ENCODE measurements at regions not wholly inside any gene's neighbourhood (a gene's known extent, or its start where the extent isn't known, plus 50 kb on each side); places are given as distances from the start of the nearest gene placed in this dataset.

DNA sequence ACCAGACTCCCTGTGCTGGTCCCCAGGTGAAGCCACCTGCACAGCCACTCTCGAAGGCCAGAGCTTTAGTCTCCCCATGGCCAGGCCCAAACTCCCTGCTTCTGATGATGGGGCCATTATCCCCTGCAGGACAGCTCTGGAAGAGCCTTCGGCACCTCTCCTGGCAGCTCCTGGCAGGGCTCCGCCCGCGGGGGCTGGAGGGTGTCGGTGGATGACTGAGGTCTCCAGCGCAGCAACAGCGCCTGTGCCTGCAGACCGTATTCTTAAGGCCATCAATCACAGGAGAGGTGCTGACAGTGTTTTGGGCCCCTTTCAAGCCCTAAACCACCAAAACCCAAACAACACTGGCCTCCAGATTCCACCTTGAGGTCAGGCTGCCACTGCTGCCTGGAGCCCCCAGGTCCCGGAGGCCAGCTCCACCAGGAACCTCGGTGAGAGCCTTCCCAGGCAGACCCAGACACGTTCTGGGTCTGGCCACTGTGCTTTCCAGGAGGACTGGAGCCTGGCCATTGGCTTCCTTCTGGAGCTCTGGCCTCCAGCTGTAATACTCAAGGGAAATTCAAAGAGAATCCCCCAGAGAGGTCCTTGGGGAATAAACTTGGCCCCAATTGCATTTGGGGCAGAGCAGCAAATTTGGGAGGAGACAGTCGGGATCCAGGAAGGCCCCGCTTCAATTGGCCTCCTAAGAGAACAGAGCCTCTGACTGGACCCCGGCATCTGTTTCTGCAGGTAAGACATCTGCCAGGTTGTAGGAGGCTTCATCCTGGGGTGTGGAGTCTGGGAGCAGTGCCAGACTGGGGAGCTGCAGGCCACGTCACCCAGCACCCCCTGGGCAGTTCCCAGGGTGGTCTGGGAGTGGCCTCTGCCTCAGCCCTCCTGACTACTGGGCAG, 210.6 kb upstream of the RTL1 start:
- Histone ChIP-seq H3K9me3 (replicated peaks; ENCODE audit: control insufficient read depth, insufficient read depth, low read length) (no peaks in the 10 kb centered on the region), H3K9me1 (replicated peaks; ENCODE audit: control insufficient read depth, extremely low read depth, insufficient read depth, low read length) (no peaks in the 10 kb centered on the region), H4K20me1 (replicated peaks; ENCODE audit: control insufficient read depth, extremely low read depth, insufficient read depth, low read length) (no peaks in the 10 kb centered on the region), H2AFZ (ENCODE audit: low read depth, low read length) (no peak overlapping the region), H3K27me3 (ENCODE audit: control insufficient read depth in 2 of 2, insufficient read depth in 2 of 2, low read length in 2 of 2) (no peaks in the 10 kb centered on the region), H3K36me3 (ENCODE audit: control insufficient read depth in 2 of 2, extremely low read depth in 1 of 2, insufficient read depth in 2 of 2, low read length in 2 of 2) (no peaks in the 10 kb centered on the region), H3K4me3 (replicated peaks in 1 of 3; ENCODE audit: insufficient read depth in 1 of 3, low read depth in 1 of 3, low read length in 3 of 3) (no peak overlapping the region), H3K9ac (replicated peaks; ENCODE audit: extremely low read depth, insufficient read depth, low read length) (no peak overlapping the region), H3K4me1 (ENCODE audit: control insufficient read depth, extremely low read depth, insufficient read depth, low read length) (no peaks in the 10 kb centered on the region), H3K27ac (ENCODE audit: insufficient read depth, low read depth, low read length) (no peak overlapping the region), H3K79me2 (ENCODE audit: control insufficient read depth, insufficient read depth, low read length) (no peaks in the 10 kb centered on the region), H3K4me2 (ENCODE audit: insufficient read depth, low read length) (no peak overlapping the region)
- dilution Hi-C loops (cut with MboI; ENCODE audit: extremely low pct_ligation_motif_present, low sequenced_read_pairs) = no loop called here
- no TSS peak for BruUV-seq (replicated peaks)
- no peak for DNase-seq (ENCODE audit: low read depth, low spot score)
- ChIA-PET POLR2A (no interaction called here), CTCF (no interaction called here)
- intact Hi-C loops (cut with micrococcal nuclease) = no loop called here
- no peak for FAIRE-seq
- TF ChIP-seq GATA2 (IDR thresholded peaks at IDR 0.05; ENCODE audit: insufficient read depth, insufficient read length, low read depth, low read length) = no peak
- TF ChIP-seq, protein P1, sequence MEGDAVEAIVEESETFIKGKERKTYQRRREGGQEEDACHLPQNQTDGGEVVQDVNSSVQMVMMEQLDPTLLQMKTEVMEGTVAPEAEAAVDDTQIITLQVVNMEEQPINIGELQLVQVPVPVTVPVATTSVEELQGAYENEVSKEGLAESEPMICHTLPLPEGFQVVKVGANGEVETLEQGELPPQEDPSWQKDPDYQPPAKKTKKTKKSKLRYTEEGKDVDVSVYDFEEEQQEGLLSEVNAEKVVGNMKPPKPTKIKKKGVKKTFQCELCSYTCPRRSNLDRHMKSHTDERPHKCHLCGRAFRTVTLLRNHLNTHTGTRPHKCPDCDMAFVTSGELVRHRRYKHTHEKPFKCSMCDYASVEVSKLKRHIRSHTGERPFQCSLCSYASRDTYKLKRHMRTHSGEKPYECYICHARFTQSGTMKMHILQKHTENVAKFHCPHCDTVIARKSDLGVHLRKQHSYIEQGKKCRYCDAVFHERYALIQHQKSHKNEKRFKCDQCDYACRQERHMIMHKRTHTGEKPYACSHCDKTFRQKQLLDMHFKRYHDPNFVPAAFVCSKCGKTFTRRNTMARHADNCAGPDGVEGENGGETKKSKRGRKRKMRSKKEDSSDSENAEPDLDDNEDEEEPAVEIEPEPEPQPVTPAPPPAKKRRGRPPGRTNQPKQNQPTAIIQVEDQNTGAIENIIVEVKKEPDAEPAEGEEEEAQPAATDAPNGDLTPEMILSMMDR (IDR thresholded peaks at IDR 0.05; ENCODE audit: extremely low read depth in 1 of 2, insufficient read depth in 1 of 2, low read depth in 1 of 2, low read length in 2 of 2) = no peak
- TF ChIP-seq JUN (IDR thresholded peaks at IDR 0.05; ENCODE audit: borderline replicate concordance, insufficient read depth, insufficient read length, low read depth) = no peak
- TF ChIP-seq, protein P2, sequence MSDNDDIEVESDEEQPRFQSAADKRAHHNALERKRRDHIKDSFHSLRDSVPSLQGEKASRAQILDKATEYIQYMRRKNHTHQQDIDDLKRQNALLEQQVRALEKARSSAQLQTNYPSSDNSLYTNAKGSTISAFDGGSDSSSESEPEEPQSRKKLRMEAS (IDR thresholded peaks at IDR 0.05; ENCODE audit: insufficient read depth, insufficient read length) = no peak
- TF ChIP-seq POLR2AphosphoS5 (IDR thresholded peaks at IDR 0.05; ENCODE audit: insufficient read depth, low read depth, low read length) = no peak
- TF ChIP-seq POLR2A (IDR thresholded peaks at IDR 0.05; ENCODE audit: low read depth, low read length) = no peak
- no peak for TF ChIP-seq FOS (IDR thresholded peaks at IDR 0.05; ENCODE audit: borderline replicate concordance, insufficient read depth, low read length)
- TF ChIP-seq MYC (IDR thresholded peaks at IDR 0.05; ENCODE audit: low read depth, low read length) = no peak

Measured in endothelial cell of umbilical vein (primary cell).